GM21447 (cell line): ENCODE measurements at regions not wholly inside any gene's neighbourhood (a gene's known extent, or its start where the extent isn't known, plus 50 kb on each side); places are given as distances from the start of the nearest gene placed in this dataset.
"Not testable (repeated sequence)": the region's sequence is repeated elsewhere in the genome, so short reads cannot be mapped to it uniquely, and the experiment has no call there.

ENCODE experiments used
- ATAC-seq: cut with Tn5 transposase; IDR thresholded peaks from one replicate; pipeline ENCODE4 v1.9.1; 2021; ENCODE audit not compliant: unreplicated experiment

GRCh38 chr5:36778336-36778735 is 98.2 kb upstream of the NIPBL start:
- ATAC-seq = no peak

- ATAC-seq = not testable (repeated sequence)
Measured at GRCh38 chr5:36782612-36783011, 94.0 kb upstream of the NIPBL start.

GRCh38 chr5:36786448-36787012 is 90.0 kb upstream of the NIPBL start:
- ATAC-seq = no peak

- ATAC-seq = no peak
Measured at GRCh38 chr5:36787365-36788093, 89.0 kb upstream of the NIPBL start.

DNA sequence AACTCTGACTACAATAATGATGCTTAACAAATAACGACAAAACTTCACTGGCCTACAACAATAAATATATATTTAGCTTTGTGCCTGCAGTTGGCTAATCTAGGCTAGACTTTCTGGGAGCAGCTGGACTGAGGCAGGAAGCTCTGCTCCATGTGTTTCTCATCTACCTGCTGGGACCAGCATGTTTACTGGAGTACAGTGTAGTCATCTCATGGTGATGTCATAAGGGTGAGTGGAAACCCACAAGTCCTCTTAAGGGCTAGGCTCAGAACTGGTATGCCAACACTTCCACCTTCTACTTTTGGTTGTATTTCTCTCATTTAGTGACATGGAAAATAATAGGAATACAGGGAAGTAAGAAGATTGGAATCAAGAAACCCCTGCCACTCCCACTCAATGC is 85.7 kb upstream of the NIPBL start:
- no peak for ATAC-seq

DNA sequence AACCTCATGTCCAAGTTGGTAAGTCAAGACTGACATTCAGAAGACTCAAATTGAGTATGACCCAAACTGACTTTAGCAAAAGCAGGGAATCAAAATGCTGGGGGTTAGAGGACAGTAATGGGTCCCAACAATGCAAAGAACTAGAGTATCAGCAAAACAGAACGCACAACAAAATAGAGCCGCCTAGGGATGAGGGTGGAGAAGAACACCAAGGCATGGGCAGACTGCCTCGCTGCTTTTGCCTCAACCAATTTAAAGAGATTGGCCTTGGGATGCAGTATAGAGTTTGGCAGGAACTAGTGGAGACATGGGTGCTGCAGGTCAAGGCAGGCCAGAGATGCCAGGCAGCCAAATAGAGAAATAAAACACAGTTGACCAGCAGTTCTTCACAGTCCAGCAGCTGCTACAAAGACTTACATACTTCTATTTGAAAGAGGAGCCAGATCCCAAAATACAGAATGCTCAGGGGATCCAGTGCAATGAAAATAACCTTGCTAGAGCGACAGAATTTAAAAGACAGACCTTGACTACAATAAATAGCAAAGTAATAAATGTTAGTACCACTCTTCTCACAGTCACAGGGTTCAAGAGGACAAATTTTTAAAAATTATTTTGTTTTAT is 83.9 kb upstream of the NIPBL start:
- no peak for ATAC-seq

GRCh38 chr5:36795366-36795765 is 81.2 kb upstream of the NIPBL start:
- no peak for ATAC-seq

GRCh38 chr5:36796155-36796554 is 80.4 kb upstream of the NIPBL start:
- no peak for ATAC-seq

GRCh38 chr5:36801523-36801922 is 75.0 kb upstream of the NIPBL start:
- ATAC-seq = no peak

DNA sequence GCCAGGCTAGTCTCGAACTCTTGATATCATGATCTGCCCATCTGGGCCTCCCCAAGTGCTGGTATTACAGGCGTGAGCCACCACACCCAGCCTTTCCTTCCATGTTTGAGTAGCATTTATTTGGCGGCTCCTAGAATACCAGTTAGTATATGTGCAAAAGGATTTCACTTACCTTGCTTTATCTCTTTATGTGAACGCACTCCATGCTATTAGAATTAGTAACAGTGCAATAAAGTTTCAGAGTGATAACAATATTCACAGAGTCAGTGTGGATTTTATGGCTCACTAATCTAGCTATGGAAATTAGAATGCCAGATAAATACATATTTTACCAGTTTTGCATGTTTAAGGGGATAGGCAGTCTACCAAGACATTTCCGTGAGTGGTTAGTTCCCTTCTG is 74.4 kb upstream of the NIPBL start:
- no peak for ATAC-seq

DNA sequence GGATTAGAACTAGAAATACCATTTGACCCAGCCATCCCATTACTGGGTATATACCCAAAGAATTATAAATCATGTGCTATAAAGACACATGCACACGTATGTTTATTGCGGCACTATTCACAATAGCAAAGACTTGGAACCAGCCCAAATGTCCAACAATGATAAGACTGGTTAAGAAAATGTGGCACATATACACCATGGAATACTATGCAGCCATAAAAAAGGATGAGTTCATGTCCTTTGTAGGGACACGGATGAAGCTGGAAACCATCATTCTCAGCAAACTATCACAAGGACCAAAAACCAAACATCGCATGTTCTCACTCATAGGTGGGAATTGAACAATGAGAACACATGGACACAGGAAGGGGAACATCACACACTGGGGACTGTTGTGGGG is 63.3 kb upstream of the NIPBL start:
- not testable (repeated sequence) for ATAC-seq

DNA sequence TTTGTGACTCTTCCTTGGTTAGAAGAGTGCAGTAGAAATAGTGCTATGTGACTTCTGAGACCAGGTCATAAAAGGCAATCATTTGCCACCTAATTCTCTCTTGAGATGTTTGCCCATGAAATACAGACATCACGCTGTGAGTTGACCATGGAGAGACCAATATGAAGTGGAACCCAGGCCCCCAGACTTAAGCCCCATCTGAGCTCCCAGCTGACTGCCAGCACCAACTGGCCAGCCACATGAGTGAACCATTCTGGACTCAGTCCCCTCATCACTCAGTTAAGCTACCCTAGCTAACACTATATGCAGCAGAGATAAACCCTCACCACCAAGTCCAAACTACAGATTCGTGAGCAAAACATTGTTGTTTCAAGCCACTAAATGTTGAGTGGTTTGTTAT is 60.7 kb upstream of the NIPBL start:
- ATAC-seq = no peak

DNA sequence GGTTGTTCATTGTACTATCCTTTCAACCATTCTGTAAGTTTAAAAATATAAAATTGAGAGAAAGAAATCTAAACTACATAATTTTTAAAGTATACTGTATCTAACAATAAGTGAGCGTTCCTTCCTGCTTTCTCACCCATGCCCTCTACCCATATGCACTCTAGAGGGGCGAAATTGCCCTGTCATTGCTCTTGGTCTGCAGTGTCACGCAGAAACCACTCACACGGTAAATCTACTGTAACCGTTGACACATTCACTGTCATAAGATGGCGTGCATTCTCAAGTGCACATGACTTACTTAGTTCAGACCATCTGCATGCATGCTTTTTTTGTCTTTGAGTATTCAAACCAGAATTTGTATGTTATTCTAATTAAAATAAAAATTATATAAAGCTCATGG is 55.7 kb upstream of the NIPBL start:
- no peak for ATAC-seq

- no peak for ATAC-seq
Measured at GRCh38 chr5:36826694-36827093, 49.9 kb upstream of the NIPBL start.
